SJSA1 (cell line): ENCODE measurements at regions not wholly inside any gene's neighbourhood (a gene's known extent, or its start where the extent isn't known, plus 50 kb on each side); places are given as distances from the start of the nearest gene placed in this dataset.

Experiments
- DNase-seq, 2 experiments: peaks; one replicate each; pipeline ENCODE4 v3.0.0-alpha.2; 2015 to 2020; ENCODE audit warnings: low spot score in 2 of 2, low read depth in 1 of 2
- H3K27ac ChIP-seq: fragments of 250-450 bp; sonication (Bioruptor Pico); 2 replicates; pipeline ENCODE4 v1.5.1; 2020; ENCODE audit warnings: mild to moderate bottlenecking, moderate library complexity
- H3K27me3 ChIP-seq: fragments of 250-450 bp; sonication (Bioruptor Pico); replicated peaks from 2 replicates; pipeline ENCODE4 v1.5.1; 2020; ENCODE audit warnings: mild to moderate bottlenecking, moderate library complexity
- H3K36me3 ChIP-seq: fragments of 250-450 bp; sonication (Bioruptor Pico); 2 replicates; pipeline ENCODE4 v1.5.1; 2020; ENCODE audit warnings: mild to moderate bottlenecking
- H3K4me1 ChIP-seq: fragments of 250-450 bp; sonication (Bioruptor Pico); replicated peaks from 2 replicates; pipeline ENCODE4 v1.6.1; 2021; ENCODE audit warnings: mild to moderate bottlenecking
- H3K4me3 ChIP-seq: fragments of 250-450 bp; sonication (Bioruptor Pico); 2 replicates; pipeline ENCODE4 v1.5.1; 2020; ENCODE audit warnings: mild to moderate bottlenecking
- H3K9me3 ChIP-seq: fragments of 250-450 bp; sonication (Bioruptor Pico); replicated peaks from 2 replicates; pipeline ENCODE4 v1.5.1; 2020; ENCODE audit warnings: mild to moderate bottlenecking

- no peak overlapping the region for H3K27ac ChIP-seq
- no peak for DNase-seq
- no peaks in the 10 kb centered on the region for H3K27me3 ChIP-seq
Observed at GRCh38 chr10:2306081-2306480, 568.8 kb upstream of the ADARB2 start.

GRCh38 chr10:2303169-2303568, 565.8 kb upstream of the ADARB2 start:
- DNase-seq = no peak
- Histone ChIP-seq H3K27ac (no peak overlapping the region), H3K27me3 (no peaks in the 10 kb centered on the region), H3K4me3 (no peak overlapping the region), H3K9me3 (no peaks in the 10 kb centered on the region), H3K4me1 (no peaks in the 10 kb centered on the region), H3K36me3 (no peaks in the 10 kb centered on the region)

More at GRCh38 chr10:2306081-2306480, 568.8 kb upstream of the ADARB2 start:
- Histone ChIP-seq H3K4me1 (no peaks in the 10 kb centered on the region), H3K9me3 (no peaks in the 10 kb centered on the region), H3K36me3 (no peaks in the 10 kb centered on the region), H3K4me3 (no peak overlapping the region)

- H3K4me3 ChIP-seq = no peak overlapping the region
- no peaks in the 10 kb centered on the region for H3K27me3 ChIP-seq
- no peak overlapping the region for H3K27ac ChIP-seq
- no peaks in the 10 kb centered on the region for H3K36me3 ChIP-seq
- no peaks in the 10 kb centered on the region for H3K4me1 ChIP-seq
- no peak for DNase-seq
- no peaks in the 10 kb centered on the region for H3K9me3 ChIP-seq
Observed at GRCh38 chr10:2301227-2301626, 563.9 kb upstream of the ADARB2 start.

- Histone ChIP-seq H3K9me3 (no peaks in the 10 kb centered on the region), H3K27me3 (no peaks in the 10 kb centered on the region), H3K27ac (no peak overlapping the region), H3K36me3 (no peaks in the 10 kb centered on the region), H3K4me3 (no peak overlapping the region), H3K4me1 (no peaks in the 10 kb centered on the region)
- no peak for DNase-seq
Observed at GRCh38 chr10:2300231-2300630, 562.9 kb upstream of the ADARB2 start.

GRCh38 chr10:2296179-2296891, 559.0 kb upstream of the ADARB2 start:
- no peak overlapping the region for H3K4me3 ChIP-seq
- no peaks in the 10 kb centered on the region for H3K9me3 ChIP-seq
- H3K27me3 ChIP-seq = no peaks in the 10 kb centered on the region; the same call in 1 of the 2 replicates

GRCh38 chr10:2294739-2295138, 557.4 kb upstream of the ADARB2 start:
- no peaks in the 10 kb centered on the region for H3K9me3 ChIP-seq
- no peak overlapping the region for H3K4me3 ChIP-seq
- no peak for DNase-seq
- no peaks in the 10 kb centered on the region; the same call in none of the 2 replicates for H3K27me3 ChIP-seq
- H3K27ac ChIP-seq = no peak overlapping the region
- H3K36me3 ChIP-seq = no peaks in the 10 kb centered on the region
- no peaks in the 10 kb centered on the region for H3K4me1 ChIP-seq

More at GRCh38 chr10:2296179-2296891, 559.0 kb upstream of the ADARB2 start:
- Histone ChIP-seq H3K27ac (no peak overlapping the region), H3K4me1 (no peaks in the 10 kb centered on the region), H3K36me3 (no peaks in the 10 kb centered on the region)
- no peak for DNase-seq

GRCh38 chr10:2284071-2284470, 546.7 kb upstream of the ADARB2 start:
- H3K36me3 ChIP-seq = no peaks in the 10 kb centered on the region
- H3K27me3 ChIP-seq = peaks cover 18% of the 10 kb centered on the region
- no peaks in the 10 kb centered on the region for H3K9me3 ChIP-seq
- no peaks in the 10 kb centered on the region for H3K4me1 ChIP-seq
- DNase-seq = no peak
- no peak overlapping the region for H3K27ac ChIP-seq
- no peak overlapping the region for H3K4me3 ChIP-seq

- DNase-seq = no peak
- Histone ChIP-seq H3K36me3 (no peaks in the 10 kb centered on the region), H3K9me3 (no peaks in the 10 kb centered on the region), H3K4me1 (no peaks in the 10 kb centered on the region), H3K27me3 (peaks cover 11% of the 10 kb centered on the region), H3K27ac (no peak overlapping the region), H3K4me3 (no peak overlapping the region)
Observed at GRCh38 chr10:2282202-2282601, 544.9 kb upstream of the ADARB2 start.

- no peak overlapping the region for H3K27ac ChIP-seq
- no peak for DNase-seq
- H3K27me3 ChIP-seq = peaks cover 9% of the 10 kb centered on the region
- H3K36me3 ChIP-seq = no peaks in the 10 kb centered on the region
- H3K4me1 ChIP-seq = no peaks in the 10 kb centered on the region
- no peaks in the 10 kb centered on the region for H3K9me3 ChIP-seq
- no peak overlapping the region for H3K4me3 ChIP-seq
Observed at GRCh38 chr10:2280713-2281300, 543.5 kb upstream of the ADARB2 start.

GRCh38 chr10:2279711-2280110, 542.4 kb upstream of the ADARB2 start:
- Histone ChIP-seq H3K36me3 (no peaks in the 10 kb centered on the region), H3K9me3 (no peaks in the 10 kb centered on the region), H3K27ac (no peak overlapping the region), H3K4me3 (no peak overlapping the region), H3K4me1 (no peaks in the 10 kb centered on the region), H3K27me3 (peaks cover 9% of the 10 kb centered on the region)
- no peak for DNase-seq

- no peak overlapping the region for H3K27ac ChIP-seq
Observed at GRCh38 chr10:2278363-2278762, 541.0 kb upstream of the ADARB2 start.

GRCh38 chr10:2263561-2263960, 526.2 kb upstream of the ADARB2 start:
- Histone ChIP-seq H3K4me3 (no peak overlapping the region), H3K4me1 (no peaks in the 10 kb centered on the region), H3K27ac (no peak overlapping the region), H3K36me3 (no peaks in the 10 kb centered on the region), H3K9me3 (no peaks in the 10 kb centered on the region), H3K27me3 (no peaks in the 10 kb centered on the region)
- DNase-seq = no peak

More at GRCh38 chr10:2278363-2278762, 541.0 kb upstream of the ADARB2 start:
- Histone ChIP-seq H3K9me3 (no peaks in the 10 kb centered on the region), H3K4me3 (no peak overlapping the region), H3K27me3 (peaks cover 6% of the 10 kb centered on the region), H3K4me1 (no peaks in the 10 kb centered on the region), H3K36me3 (no peaks in the 10 kb centered on the region)
- no peak for DNase-seq

- H3K4me1 ChIP-seq = no peaks in the 10 kb centered on the region
- H3K27ac ChIP-seq = no peak overlapping the region
- H3K4me3 ChIP-seq = no peak overlapping the region
- H3K9me3 ChIP-seq = no peaks in the 10 kb centered on the region
- H3K27me3 ChIP-seq = no peaks in the 10 kb centered on the region
- DNase-seq = no peak
- H3K36me3 ChIP-seq = no peaks in the 10 kb centered on the region
Observed at GRCh38 chr10:2262878-2263277, 525.6 kb upstream of the ADARB2 start.

- no peak overlapping the region for H3K4me3 ChIP-seq
- H3K36me3 ChIP-seq = no peaks in the 10 kb centered on the region
- H3K27ac ChIP-seq = no peak overlapping the region
- H3K27me3 ChIP-seq = no peaks in the 10 kb centered on the region
- H3K9me3 ChIP-seq = no peaks in the 10 kb centered on the region
- DNase-seq = no peak
- no peaks in the 10 kb centered on the region for H3K4me1 ChIP-seq
Observed at GRCh38 chr10:2262333-2262732, 525.0 kb upstream of the ADARB2 start.
